ENCODE measurements at regions not wholly inside any gene's neighbourhood (a gene's known extent, or its start where the extent isn't known, plus 50 kb on each side); places are given as distances from the start of the nearest gene placed in this dataset.

- no peak for TF ChIP-seq CTCF (IDR thresholded peaks at IDR 0.05)
- no peaks in the 10 kb centered on the region for H3K4me1 Mint-ChIP-seq (ENCODE audit: low read depth)
- DNase-seq (ENCODE audit: low spot score) = no peak
Observed at GRCh38 chr14:65933400-65934069, 521.0 kb downstream of the FUT8 start.

GRCh38 chr14:65934070-65934435 is 521.5 kb downstream of the FUT8 start:
- Mint-ChIP-seq H3K9me3 (ENCODE audit: low read depth) (no peaks in the 10 kb centered on the region), H3K4me3 (ENCODE audit: unreplicated experiment) (no peak overlapping the region)

More at GRCh38 chr14:65933400-65934069, 521.0 kb downstream of the FUT8 start:
- H3K27ac Mint-ChIP-seq (ENCODE audit: unreplicated experiment) = no peak overlapping the region
- no peaks in the 10 kb centered on the region for H3K36me3 Mint-ChIP-seq (ENCODE audit: low read depth)
- H3K9me3 Mint-ChIP-seq (ENCODE audit: low read depth) = no peaks in the 10 kb centered on the region
- H3K27me3 Mint-ChIP-seq (ENCODE audit: low read depth) = peaks cover 7% of the 10 kb centered on the region
- no peak overlapping the region for H3K4me3 Mint-ChIP-seq (ENCODE audit: unreplicated experiment)

GRCh38 chr14:65936342-65936975 is 523.9 kb downstream of the FUT8 start:
- H3K27ac Mint-ChIP-seq (ENCODE audit: unreplicated experiment) = no peak overlapping the region
- no peak overlapping the region for H3K4me3 Mint-ChIP-seq (ENCODE audit: unreplicated experiment)
- TF ChIP-seq CTCF (IDR thresholded peaks at IDR 0.05) = no peak
- H3K36me3 Mint-ChIP-seq (ENCODE audit: low read depth) = no peaks in the 10 kb centered on the region
- peaks cover 11% of the 10 kb centered on the region for H3K27me3 Mint-ChIP-seq (ENCODE audit: low read depth)
- H3K9me3 Mint-ChIP-seq (ENCODE audit: low read depth) = no peaks in the 10 kb centered on the region
- DNase-seq (ENCODE audit: low spot score) = no peak
- H3K4me1 Mint-ChIP-seq (ENCODE audit: low read depth) = no peaks in the 10 kb centered on the region

More at GRCh38 chr14:65934070-65934435, 521.5 kb downstream of the FUT8 start:
- TF ChIP-seq CTCF (IDR thresholded peaks at IDR 0.05) = no peak
- no peak for DNase-seq (ENCODE audit: low spot score)
- Mint-ChIP-seq H3K27me3 (ENCODE audit: low read depth) (peaks cover 7% of the 10 kb centered on the region), H3K4me1 (ENCODE audit: low read depth) (no peaks in the 10 kb centered on the region), H3K36me3 (ENCODE audit: low read depth) (no peaks in the 10 kb centered on the region), H3K27ac (ENCODE audit: unreplicated experiment) (no peak overlapping the region)

- no peaks in the 10 kb centered on the region for H3K36me3 Mint-ChIP-seq (ENCODE audit: low read depth)
- H3K27me3 Mint-ChIP-seq (ENCODE audit: low read depth) = peaks cover 11% of the 10 kb centered on the region
- no peaks in the 10 kb centered on the region for H3K4me1 Mint-ChIP-seq (ENCODE audit: low read depth)
- H3K27ac Mint-ChIP-seq (ENCODE audit: unreplicated experiment) = no peak overlapping the region
- DNase-seq (ENCODE audit: low spot score) = no peak
- no peak for TF ChIP-seq CTCF (IDR thresholded peaks at IDR 0.05)
- H3K9me3 Mint-ChIP-seq (ENCODE audit: low read depth) = no peaks in the 10 kb centered on the region
- no peak overlapping the region for H3K4me3 Mint-ChIP-seq (ENCODE audit: unreplicated experiment)
Observed at GRCh38 chr14:65937079-65937959, 524.8 kb downstream of the FUT8 start.

GRCh38 chr14:65937960-65938316 is 525.4 kb downstream of the FUT8 start:
- Mint-ChIP-seq H3K9me3 (ENCODE audit: low read depth) (no peaks in the 10 kb centered on the region), H3K27ac (ENCODE audit: unreplicated experiment) (no peak overlapping the region), H3K27me3 (ENCODE audit: low read depth) (peaks cover 11% of the 10 kb centered on the region), H3K4me1 (ENCODE audit: low read depth) (no peaks in the 10 kb centered on the region), H3K4me3 (ENCODE audit: unreplicated experiment) (no peak overlapping the region), H3K36me3 (ENCODE audit: low read depth) (no peaks in the 10 kb centered on the region)
- TF ChIP-seq CTCF (IDR thresholded peaks at IDR 0.05) = no peak
- DNase-seq (ENCODE audit: low spot score) = no peak

Data from chondrocyte (in vitro differentiated cells).